IMR-90 (cell line): ENCODE measurements at regions not wholly inside any gene's neighbourhood (a gene's known extent, or its start where the extent isn't known, plus 50 kb on each side); places are given as distances from the start of the nearest gene placed in this dataset.

Source experiments
- ATAC-seq: fragments of 200-7000 bp; cut with Tn5 transposase; 2 replicates; pipeline ENCODE4 v1.9.1; 2020; ENCODE audit warnings: low read depth, mild to moderate bottlenecking, moderate library complexity
- BruUV-seq: library from RNA; stranded (reverse); fragments of 400-500 nt; replicated peaks from 2 replicates; lab custom pipeline; 2021; lab: Mats Ljungman, UMichigan
- CTCF ChIA-PET: fragments of 300-600 bp; formaldehyde crosslinking; extraction: SDS; loops from one replicate; lab custom pipeline; 2021; ENCODE audit warnings: antibody characterized with exemption; lab: Yijun Ruan, JAX
- POLR2A ChIA-PET: fragments of 300-600 bp; sonication (Branson Sonifier 250); formaldehyde crosslinking; loops from one replicate; lab custom pipeline; 2022; ENCODE audit warnings: antibody characterized with exemption; ENCODE audit not compliant: unreplicated experiment; lab: Charles Lee
- DNase-seq: peaks from one replicate; pipeline ENCODE4 v3.0.0; 2013
- H2AFZ ChIP-seq: replicated peaks from 2 replicates; pipeline ENCODE3; 2013; ENCODE audit warnings: low read length, mild to moderate bottlenecking; ENCODE audit not compliant: poor library complexity
- H2AK5ac ChIP-seq: 2 replicates; pipeline ENCODE4 v1.6.1; 2013; ENCODE audit warnings: low read depth, low read length, inconsistent platforms
- H2AK9ac ChIP-seq: replicated peaks from 2 replicates; pipeline ENCODE3; 2013; ENCODE audit warnings: mild to moderate bottlenecking, low read depth, low read length, moderate library complexity; ENCODE audit not compliant: poor library complexity
- H2BK120ac ChIP-seq: 2 replicates; pipeline ENCODE4 v1.6.1; 2013; ENCODE audit warnings: low read depth, low read length, inconsistent platforms
- H2BK15ac ChIP-seq: 3 replicates; pipeline ENCODE4 v1.6.1; 2013; ENCODE audit warnings: low read depth, low read length, inconsistent platforms
- H2BK20ac ChIP-seq: 2 replicates; pipeline ENCODE4 v1.6.1; 2013; ENCODE audit warnings: low read depth, mild to moderate bottlenecking, inconsistent platforms, low read length, moderate library complexity
- H2BK5ac ChIP-seq: 2 replicates; pipeline ENCODE4 v1.6.1; 2013; ENCODE audit warnings: mild to moderate bottlenecking, low read depth, low read length, inconsistent platforms; ENCODE audit not compliant: poor library complexity, severe bottlenecking
- H3K14ac ChIP-seq: replicated peaks from 2 replicates; pipeline ENCODE4 v1.6.1; 2013; ENCODE audit warnings: low read depth, low read length, inconsistent platforms
- H3K18ac ChIP-seq: 2 replicates; pipeline ENCODE4 v1.6.1; 2013; ENCODE audit warnings: low read depth, low read length, control low read depth
- H3K23ac ChIP-seq: 2 replicates; pipeline ENCODE4 v1.6.1; 2013; ENCODE audit warnings: low read depth, low read length, inconsistent platforms
- H3K27ac ChIP-seq: 2 replicates; pipeline ENCODE4 v1.5.1; 2013; ENCODE audit warnings: mild to moderate bottlenecking, control low read depth, low read length; ENCODE audit not compliant: insufficient read depth
- H3K27me3 ChIP-seq: 2 replicates; pipeline ENCODE4 v1.6.1; 2013; ENCODE audit warnings: low read length; ENCODE audit not compliant: control insufficient read depth, insufficient read depth
- H3K36me3 ChIP-seq: 2 replicates; pipeline ENCODE4 v1.6.1; 2013; ENCODE audit warnings: low read length, mixed read lengths; ENCODE audit not compliant: control insufficient read depth, insufficient read depth
- H3K4ac ChIP-seq: 2 replicates; pipeline ENCODE4 v1.6.1; 2013; ENCODE audit warnings: low read depth, low read length, inconsistent platforms
- H3K4me1 ChIP-seq: 2 replicates; pipeline ENCODE4 v1.6.1; 2013; ENCODE audit warnings: low read length, mixed read lengths; ENCODE audit not compliant: control insufficient read depth, insufficient read depth
- H3K4me2 ChIP-seq: 2 replicates; pipeline ENCODE4 v1.6.1; 2013; ENCODE audit warnings: low read depth, mild to moderate bottlenecking, control low read depth, low read length, moderate library complexity
- H3K4me3 ChIP-seq: 2 replicates; pipeline ENCODE4 v1.5.1; 2013; ENCODE audit warnings: low read depth, mild to moderate bottlenecking, control low read depth, low read length, moderate library complexity; ENCODE audit not compliant: insufficient read depth
- H3K56ac ChIP-seq: 2 replicates; pipeline ENCODE4 v1.6.1; 2013; ENCODE audit warnings: low read length, inconsistent platforms; ENCODE audit not compliant: insufficient read depth; ENCODE audit errors: extremely low read depth
- H3K79me1 ChIP-seq, 2 experiments: 2 replicates each; pipeline ENCODE4 v1.6.1; 2013; ENCODE audit warnings: low read length in 2 of 2, inconsistent platforms in 1 of 2, low read depth in 1 of 2
- H3K9ac ChIP-seq: 2 replicates; pipeline ENCODE4 v1.6.1; 2013; ENCODE audit warnings: low read depth, low read length, control low read depth
- H3K9me1 ChIP-seq: 2 replicates; pipeline ENCODE4 v1.6.1; 2013; ENCODE audit warnings: low read length, inconsistent platforms; ENCODE audit not compliant: insufficient read depth
- H3K9me3 ChIP-seq: 2 replicates; pipeline ENCODE4 v1.6.1; 2013; ENCODE audit warnings: low read length; ENCODE audit not compliant: control insufficient read depth, insufficient read depth
- H4K20me1 ChIP-seq: 2 replicates; pipeline ENCODE4 v1.6.1; 2013; ENCODE audit warnings: low read length, inconsistent platforms; ENCODE audit not compliant: insufficient read depth
- H4K5ac ChIP-seq: 2 replicates; pipeline ENCODE4 v1.6.1; 2013; ENCODE audit warnings: mild to moderate bottlenecking, low read depth, low read length, control low read depth
- H4K8ac ChIP-seq, 2 experiments: 2 replicates each; pipeline ENCODE4 v1.6.1; 2013; ENCODE audit warnings: low read depth in 2 of 2, low read length in 2 of 2, control low read depth in 1 of 2, inconsistent platforms in 1 of 2
- H4K91ac ChIP-seq: 2 replicates; pipeline ENCODE4 v1.6.1; 2013; ENCODE audit warnings: low read depth, low read length, inconsistent platforms; ENCODE audit not compliant: insufficient read depth
- BHLHE40 ChIP-seq: fragments of 150-350 bp; IDR thresholded peaks from 2 replicates; pipeline ENCODE4 v1.6.1; 2016; ENCODE audit warnings: mild to moderate bottlenecking, low read depth, low read length
- CTCF ChIP-seq: conservative IDR thresholded peaks from 2 replicates; pipeline ENCODE4 v1.5.1; 2012; ENCODE audit warnings: mild to moderate bottlenecking, low read depth, low read length, improper control_type of control experiment
- ELK1 ChIP-seq: fragments of 150-350 bp; IDR thresholded peaks from 2 replicates; pipeline ENCODE4 v1.6.1; 2016; ENCODE audit warnings: low read depth, mild to moderate bottlenecking, low read length, moderate library complexity, borderline replicate concordance
- MAZ ChIP-seq: IDR thresholded peaks from 2 replicates; pipeline ENCODE4 v1.6.1; 2012; ENCODE audit warnings: low read depth, mild to moderate bottlenecking, low read length, improper control_type of control experiment, moderate library complexity, borderline replicate concordance
- MXI1 ChIP-seq: IDR thresholded peaks from 2 replicates; pipeline ENCODE4 v1.6.1; 2012; ENCODE audit warnings: low read depth, mild to moderate bottlenecking, low read length, moderate library complexity, borderline replicate concordance
- POLR2A ChIP-seq: IDR thresholded peaks from 2 replicates; pipeline ENCODE4 v1.6.1; 2012; ENCODE audit warnings: mild to moderate bottlenecking, low read depth, low read length
- RCOR1 ChIP-seq: IDR thresholded peaks from 2 replicates; pipeline ENCODE4 v1.6.1; 2012; ENCODE audit warnings: mild to moderate bottlenecking, low read length, improper control_type of control experiment; ENCODE audit not compliant: insufficient replicate concordance
- SMC3 ChIP-seq: fragments of 150-350 bp; IDR thresholded peaks from 2 replicates; pipeline ENCODE4 v1.6.1; 2016; ENCODE audit warnings: low read depth, mild to moderate bottlenecking, antibody characterized with exemption, low read length, moderate library complexity
- USF2 ChIP-seq: fragments of 150-350 bp; IDR thresholded peaks from 2 replicates; pipeline ENCODE4 v1.6.1; 2017; ENCODE audit warnings: mild to moderate bottlenecking, antibody characterized with exemption, low read length, low read depth
- WGBS, 2 experiments: methylation state at CpG; one replicate each; pipeline versions ENCODE4 v1.1.5 to v1.1.7; 2013; ENCODE audit warnings: missing lambda C conversion rate in 2 of 2; ENCODE audit not compliant: insufficient read length in 1 of 2; ENCODE audit errors: extremely low coverage in 2 of 2; 5-methylcytosine and 5-hydroxymethylcytosine counted together
- dilution Hi-C: fragments of 300-500 bp; cut with HindIII; formaldehyde crosslinking; loops from one replicate; pipeline ENCODE4 v1.14.3; 2018; ENCODE audit warnings: low sequenced_read_pairs; ENCODE audit not compliant: unreplicated experiment
- in situ Hi-C: fragments of 300-500 bp; cut with MboI; formaldehyde crosslinking; loops from 3 replicates; pipeline ENCODE4 v1.14.3; 2019; ENCODE audit warnings: low sequenced_read_pairs, inconsistent platforms, mixed read lengths
- intact Hi-C: fragments of 100-400 bp; cut with micrococcal nuclease; formaldehyde crosslinking; loops from 2 replicates; pipeline ENCODE4 v1.10.0; 2022

GRCh38 chr5:85533341-85534047 lies 1084.2 kb upstream of the COX7C start:
- TF ChIP-seq MXI1 (no peak), CTCF (no peak), SMC3 (no peak), USF2 (no peak), BHLHE40 (no peak), ELK1 (no peak), RCOR1 (no peak), POLR2A (no peak), MAZ (no peak)
- H3K27me3 ChIP-seq = no peaks in the 10 kb centered on the region
- no peaks in the 10 kb centered on the region for H4K20me1 ChIP-seq
- no peak overlapping the region for H4K91ac ChIP-seq
- no peak overlapping the region for H4K8ac ChIP-seq
- H2BK5ac ChIP-seq = no peak overlapping the region
- no peaks in the 10 kb centered on the region for H3K79me1 ChIP-seq
- no peak overlapping the region for H3K4me2 ChIP-seq
- H4K5ac ChIP-seq = no peak overlapping the region
- no peaks in the 10 kb centered on the region for H3K4me1 ChIP-seq
- no peak overlapping the region for H2AFZ ChIP-seq
- peaks cover 2% of the 10 kb centered on the region for H3K9me3 ChIP-seq
- no peak overlapping the region for H2BK15ac ChIP-seq
- H2AK5ac ChIP-seq = no peak overlapping the region
- intact Hi-C loops (no loop called here), dilution Hi-C loops (no loop called here), in situ Hi-C loops (no loop called here)
- no peak overlapping the region for H3K4me3 ChIP-seq
- ATAC-seq = no peak
- no peak overlapping the region for H3K23ac ChIP-seq
- no TSS peak for BruUV-seq
- no peak overlapping the region for H2AK9ac ChIP-seq
- CTCF ChIA-PET = no interaction called here
- H3K36me3 ChIP-seq = no peaks in the 10 kb centered on the region
- H3K9me1 ChIP-seq = no peaks in the 10 kb centered on the region
- H3K18ac ChIP-seq = no peak overlapping the region
- H3K56ac ChIP-seq = no peak overlapping the region
- no peak overlapping the region for H3K14ac ChIP-seq
- no peak for DNase-seq
- no peak overlapping the region for H2BK20ac ChIP-seq
- no CpG with 5 or more reads among the region's 4 CpGs for WGBS, 2 experiments
- H3K4ac ChIP-seq = no peak overlapping the region
- POLR2A ChIA-PET = no interaction called here
- no peak overlapping the region for H3K27ac ChIP-seq
- no peak overlapping the region for H3K9ac ChIP-seq
- no peak overlapping the region for H2BK120ac ChIP-seq
